Skeletal muscle satellite cell (primary cell): ENCODE measurements at regions not wholly inside any gene's neighbourhood (a gene's known extent, or its start where the extent isn't known, plus 50 kb on each side); places are given as distances from the start of the nearest gene placed in this dataset.

Experiments used
- H3K27me3 ChIP-seq: 2 replicates; pipeline ENCODE4 v1.7.0; 2013; ENCODE audit warnings: low read length; ENCODE audit not compliant: control insufficient read depth, insufficient read depth
- H3K36me3 ChIP-seq: 2 replicates; pipeline ENCODE4 v1.7.0; 2013; ENCODE audit warnings: mild to moderate bottlenecking, control low read depth, low read length; ENCODE audit not compliant: insufficient read depth
- H3K4me1 ChIP-seq: 2 replicates; pipeline ENCODE4 v1.7.0; 2013; ENCODE audit warnings: low read length; ENCODE audit not compliant: control insufficient read depth, insufficient read depth
- H3K4me2 ChIP-seq: 2 replicates; pipeline ENCODE4 v1.7.0; 2013; ENCODE audit warnings: mild to moderate bottlenecking, low read length
- H3K4me3 ChIP-seq: 2 replicates; pipeline ENCODE4 v1.7.0; 2013; ENCODE audit warnings: low read length
- H3K9ac ChIP-seq: 2 replicates; pipeline ENCODE4 v1.7.0; 2013; ENCODE audit warnings: mild to moderate bottlenecking, low read depth, low read length, moderate library complexity
- H3K9me3 ChIP-seq: replicated peaks from 2 replicates; pipeline ENCODE4 v1.7.0; 2013; ENCODE audit warnings: mild to moderate bottlenecking, control low read depth, low read length

DNA sequence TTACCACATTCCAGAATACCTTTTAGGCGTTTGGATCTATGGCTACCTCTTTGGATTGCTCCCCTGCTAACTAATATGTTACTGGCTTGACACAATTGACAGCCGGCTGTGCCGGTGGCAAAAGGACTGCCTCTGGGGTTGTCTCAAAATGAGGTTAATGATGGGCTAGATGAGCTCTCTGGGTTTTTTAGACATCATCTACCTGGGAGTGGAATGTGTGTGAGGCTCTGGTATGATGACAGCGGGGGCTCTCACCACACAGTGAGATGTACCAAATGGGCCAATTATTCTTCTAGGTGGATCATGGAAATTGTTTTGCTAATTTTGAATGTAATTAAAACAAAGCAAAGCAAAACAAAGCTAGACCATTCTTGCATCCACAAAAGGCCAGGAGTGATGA is 391.1 kb upstream of the SPRED2 start:
- Histone ChIP-seq H3K36me3 (no peaks in the 10 kb centered on the region), H3K9ac (no peak overlapping the region), H3K27me3 (no peaks in the 10 kb centered on the region), H3K4me3 (no peak overlapping the region), H3K4me1 (no peaks in the 10 kb centered on the region), H3K4me2 (no peak overlapping the region), H3K9me3 (no peaks in the 10 kb centered on the region)

DNA sequence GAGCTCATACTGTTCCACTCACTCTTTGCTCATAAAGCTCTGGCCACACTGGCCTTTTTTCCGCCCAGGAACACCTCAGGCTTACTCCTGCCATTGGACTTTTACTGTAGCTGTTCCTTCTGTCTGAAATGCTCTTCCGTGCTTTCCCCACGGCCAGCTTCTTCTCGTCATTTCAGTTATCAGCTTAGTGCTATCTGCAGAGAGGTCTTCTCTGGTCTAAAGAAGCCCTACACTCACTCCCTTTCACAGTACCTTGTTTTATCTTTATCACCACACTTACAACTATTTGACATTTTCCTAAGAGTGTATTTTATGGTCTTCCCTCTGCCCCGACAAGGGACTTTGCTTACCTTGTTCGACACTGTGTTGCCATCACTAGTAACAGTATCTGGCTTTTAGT is 388.1 kb upstream of the SPRED2 start:
- H3K36me3 ChIP-seq, result no peaks in the 10 kb centered on the region
- no peaks in the 10 kb centered on the region for H3K27me3 ChIP-seq

DNA sequence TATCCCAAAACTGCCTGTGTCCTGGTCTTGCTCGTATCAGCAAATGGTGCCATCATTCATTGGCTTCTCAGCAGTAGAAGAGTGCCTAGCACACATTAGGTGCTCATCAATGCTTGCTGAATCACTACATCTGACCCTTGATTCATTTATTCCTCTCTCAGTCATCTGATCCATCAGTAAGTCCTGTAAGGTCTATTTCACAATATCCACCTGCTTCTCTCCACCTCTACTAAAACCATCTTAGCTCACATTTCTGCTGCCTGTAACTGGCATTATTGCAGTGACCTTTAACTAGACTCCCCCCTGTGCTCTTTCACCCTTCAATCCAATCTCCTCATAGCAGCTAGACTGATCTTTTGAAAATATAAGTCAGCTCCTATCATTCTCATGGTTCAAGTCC is 387.6 kb upstream of the SPRED2 start:
- Histone ChIP-seq H3K9me3 (no peaks in the 10 kb centered on the region), H3K36me3 (no peaks in the 10 kb centered on the region), H3K4me3 (no peak overlapping the region)

More for the DNA sequence above, 388.1 kb upstream of the SPRED2 start:
- Histone ChIP-seq H3K4me3 (no peak overlapping the region), H3K9ac (no peak overlapping the region), H3K9me3 (no peaks in the 10 kb centered on the region), H3K4me2 (no peak overlapping the region), H3K4me1 (no peaks in the 10 kb centered on the region)

DNA sequence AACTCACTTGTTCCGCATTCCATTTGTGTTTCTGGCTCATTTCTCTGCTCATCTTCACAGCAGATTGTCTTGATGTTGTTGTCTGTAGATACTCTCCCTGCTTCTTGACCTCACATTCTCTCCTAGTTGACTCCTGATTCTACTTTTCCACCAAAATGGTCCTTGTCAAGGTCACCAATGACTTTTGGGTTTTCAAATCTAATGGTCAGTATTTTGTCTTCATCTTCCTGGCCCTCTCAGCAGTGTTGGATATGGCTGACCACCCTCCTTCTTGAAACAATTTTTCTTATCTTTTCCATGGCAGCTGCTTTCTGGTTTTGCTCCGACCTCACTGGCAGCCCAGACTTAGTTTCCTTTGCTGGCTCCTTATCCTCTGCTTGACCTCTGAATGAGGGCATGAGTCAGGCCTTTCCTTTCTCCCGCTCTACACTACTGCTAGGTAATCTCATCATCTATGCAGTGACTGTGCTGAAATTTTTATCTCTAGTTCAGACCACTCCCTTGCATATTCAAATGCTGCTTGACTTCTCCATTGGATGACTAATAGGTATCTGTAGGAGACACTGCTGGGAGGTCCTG is 386.6 kb upstream of the SPRED2 start:
- no peaks in the 10 kb centered on the region for H3K9me3 ChIP-seq
- H3K9ac ChIP-seq, result no peak overlapping the region
- no peak overlapping the region for H3K4me3 ChIP-seq
- no peaks in the 10 kb centered on the region for H3K4me1 ChIP-seq
- H3K36me3 ChIP-seq, result no peaks in the 10 kb centered on the region
- no peak overlapping the region for H3K4me2 ChIP-seq
- H3K27me3 ChIP-seq, result no peaks in the 10 kb centered on the region

More for the DNA sequence above, 387.6 kb upstream of the SPRED2 start:
- no peaks in the 10 kb centered on the region for H3K27me3 ChIP-seq
- no peaks in the 10 kb centered on the region for H3K4me1 ChIP-seq
- H3K9ac ChIP-seq, result no peak overlapping the region
- no peak overlapping the region for H3K4me2 ChIP-seq

DNA sequence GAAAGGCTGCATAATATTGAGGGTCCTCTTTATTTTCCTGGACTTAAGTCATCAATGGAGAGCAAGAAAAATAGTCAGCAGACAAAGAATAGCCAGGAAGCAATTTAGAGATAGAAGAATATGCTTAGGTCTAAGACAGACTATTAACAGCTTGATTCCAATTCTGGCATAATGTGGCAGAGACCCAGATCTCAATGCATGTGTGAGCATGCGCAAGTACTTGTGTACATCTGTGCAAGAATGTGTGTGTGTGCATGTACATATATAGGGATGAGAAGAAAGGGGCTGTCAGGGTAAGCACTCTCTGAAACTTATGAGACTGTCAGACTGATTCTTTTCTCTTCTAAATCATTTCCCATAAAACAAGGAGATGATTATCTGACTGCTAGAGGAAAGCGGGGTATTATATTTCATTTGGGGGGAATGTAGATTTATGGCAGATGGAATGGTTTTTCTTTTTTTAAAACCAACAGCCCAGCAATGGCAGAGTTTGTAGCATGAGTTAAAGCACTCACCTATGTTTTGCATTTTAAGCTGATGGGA is 381.3 kb upstream of the SPRED2 start:
- Histone ChIP-seq H3K4me1 (no peaks in the 10 kb centered on the region), H3K36me3 (no peaks in the 10 kb centered on the region), H3K4me3 (no peak overlapping the region), H3K27me3 (no peaks in the 10 kb centered on the region), H3K9ac (no peak overlapping the region), H3K9me3 (no peaks in the 10 kb centered on the region), H3K4me2 (no peak overlapping the region)

DNA sequence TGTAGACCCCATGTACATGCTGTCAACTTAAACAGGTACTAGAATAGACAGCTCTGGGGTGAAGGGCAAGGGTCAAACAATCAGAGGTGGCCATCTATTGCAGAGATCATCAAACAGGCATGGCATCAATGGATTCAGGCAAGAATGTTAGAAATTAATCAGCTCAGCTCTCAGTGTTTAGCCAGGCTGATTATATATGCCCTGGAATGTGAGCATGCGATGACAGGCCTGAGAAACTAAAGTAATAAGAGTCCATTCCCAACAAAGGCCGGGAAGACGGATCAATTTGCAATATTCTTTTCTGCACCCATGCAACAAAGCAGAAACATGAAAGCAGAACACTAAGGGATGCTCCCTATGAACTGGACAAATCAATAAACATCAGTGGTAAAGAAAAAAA is 380.5 kb upstream of the SPRED2 start:
- Histone ChIP-seq H3K9me3 (no peaks in the 10 kb centered on the region), H3K36me3 (no peaks in the 10 kb centered on the region), H3K27me3 (no peaks in the 10 kb centered on the region), H3K4me1 (no peaks in the 10 kb centered on the region), H3K4me3 (no peak overlapping the region), H3K9ac (no peak overlapping the region), H3K4me2 (no peak overlapping the region)

DNA sequence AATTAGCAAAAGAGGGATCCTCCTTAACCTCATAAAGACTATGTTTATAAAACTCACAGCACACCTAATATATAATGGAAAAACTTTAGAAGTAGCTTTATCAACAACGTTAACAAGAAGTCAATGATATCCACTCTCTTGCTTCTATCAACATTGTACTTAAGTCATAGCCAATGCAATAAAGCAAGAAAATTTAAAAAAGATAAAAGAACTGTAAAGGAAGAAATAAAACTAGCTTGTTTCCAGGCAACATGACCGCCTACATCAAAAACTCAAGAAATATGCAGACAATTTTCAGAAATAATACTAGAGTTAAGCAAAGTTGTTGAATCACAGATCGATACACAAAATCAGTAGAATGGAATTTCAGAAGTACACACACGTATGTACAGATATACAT is 375.5 kb upstream of the SPRED2 start:
- Histone ChIP-seq H3K36me3 (no peaks in the 10 kb centered on the region), H3K4me1 (no peaks in the 10 kb centered on the region), H3K27me3 (no peaks in the 10 kb centered on the region), H3K9me3 (no peaks in the 10 kb centered on the region), H3K4me3 (no peak overlapping the region), H3K4me2 (no peak overlapping the region), H3K9ac (no peak overlapping the region)

DNA sequence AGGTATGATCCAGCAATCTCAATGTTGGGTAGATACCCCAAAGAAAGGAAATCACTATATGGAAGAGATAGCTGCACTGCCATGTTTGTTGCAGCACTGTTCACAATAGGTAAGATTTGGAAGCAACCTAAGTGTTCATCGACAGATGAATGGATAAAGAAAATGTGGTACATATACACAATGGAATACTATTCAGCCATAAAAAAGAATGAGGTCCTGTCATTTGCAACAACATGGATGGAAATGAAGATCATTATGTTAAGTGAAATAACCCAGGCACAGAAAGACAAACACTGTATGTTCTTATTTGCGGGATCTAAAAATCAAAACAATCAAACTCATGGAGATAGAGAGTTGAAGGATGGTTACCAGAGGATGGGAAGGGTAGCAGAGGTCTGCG is 372.4 kb upstream of the SPRED2 start:
- H3K9me3 ChIP-seq, result no peaks in the 10 kb centered on the region
- H3K4me3 ChIP-seq, result no peak overlapping the region
- no peak overlapping the region for H3K4me2 ChIP-seq
- H3K4me1 ChIP-seq, result no peaks in the 10 kb centered on the region
- no peak overlapping the region for H3K9ac ChIP-seq
- H3K27me3 ChIP-seq, result no peaks in the 10 kb centered on the region
- H3K36me3 ChIP-seq, result no peaks in the 10 kb centered on the region

DNA sequence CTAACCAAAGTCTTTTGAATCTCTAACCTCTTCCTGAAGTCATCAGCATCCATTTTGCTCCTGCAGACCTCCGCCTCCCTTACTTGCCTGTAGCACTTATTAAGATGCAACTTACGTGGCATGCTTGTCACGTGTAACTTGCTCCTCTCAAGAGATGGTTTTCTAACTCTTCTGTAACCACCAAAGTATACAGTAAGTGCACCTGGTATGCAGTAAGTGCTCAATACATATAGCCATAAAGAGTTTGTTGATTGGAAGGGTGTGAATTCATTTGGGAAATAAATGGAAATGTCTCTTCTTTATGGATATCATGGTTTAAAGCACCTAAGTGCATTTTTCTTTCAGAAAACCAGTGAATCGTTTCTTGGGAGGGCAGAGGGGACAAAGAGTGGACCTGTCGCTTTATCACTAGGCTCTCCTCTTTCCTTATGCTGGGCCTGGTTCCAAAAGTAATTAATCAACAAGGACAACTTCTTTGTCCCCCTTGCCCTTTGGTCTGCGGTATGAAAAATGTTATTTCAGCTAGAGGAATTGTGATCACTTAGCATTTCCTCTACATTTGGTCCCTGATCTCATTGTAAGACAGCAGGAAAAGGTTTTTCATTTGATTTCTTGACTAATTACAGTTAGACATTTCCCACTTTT is 370.0 kb upstream of the SPRED2 start:
- Histone ChIP-seq H3K9me3 (no peaks in the 10 kb centered on the region), H3K4me3 (no peak overlapping the region), H3K9ac (no peak overlapping the region), H3K36me3 (no peaks in the 10 kb centered on the region), H3K4me1 (no peaks in the 10 kb centered on the region), H3K4me2 (no peak overlapping the region), H3K27me3 (no peaks in the 10 kb centered on the region)

DNA sequence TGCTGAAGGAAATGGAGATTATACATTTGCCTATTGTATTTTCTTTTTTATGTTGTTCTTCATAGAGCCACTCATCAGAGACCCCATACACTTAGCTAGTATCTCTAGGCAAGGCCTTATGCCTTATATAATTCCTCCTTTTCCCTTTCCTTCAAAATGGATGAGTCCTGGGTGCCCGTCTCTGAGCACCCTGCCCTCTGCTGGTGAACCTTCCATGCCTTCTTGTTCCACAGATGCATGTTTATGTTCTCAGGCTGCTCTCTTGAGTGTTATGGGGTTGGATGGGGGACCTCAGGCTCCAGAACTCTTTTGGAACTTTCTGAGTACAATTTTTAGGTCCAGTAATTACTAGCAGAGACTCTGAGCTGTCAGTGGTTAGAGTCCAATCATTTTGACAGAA is 368.6 kb upstream of the SPRED2 start:
- no peaks in the 10 kb centered on the region for H3K4me1 ChIP-seq
- H3K27me3 ChIP-seq, result no peaks in the 10 kb centered on the region
- H3K9me3 ChIP-seq, result no peaks in the 10 kb centered on the region
- H3K9ac ChIP-seq, result no peak overlapping the region
- H3K36me3 ChIP-seq, result no peaks in the 10 kb centered on the region
- H3K4me3 ChIP-seq, result no peak overlapping the region
- no peak overlapping the region for H3K4me2 ChIP-seq

DNA sequence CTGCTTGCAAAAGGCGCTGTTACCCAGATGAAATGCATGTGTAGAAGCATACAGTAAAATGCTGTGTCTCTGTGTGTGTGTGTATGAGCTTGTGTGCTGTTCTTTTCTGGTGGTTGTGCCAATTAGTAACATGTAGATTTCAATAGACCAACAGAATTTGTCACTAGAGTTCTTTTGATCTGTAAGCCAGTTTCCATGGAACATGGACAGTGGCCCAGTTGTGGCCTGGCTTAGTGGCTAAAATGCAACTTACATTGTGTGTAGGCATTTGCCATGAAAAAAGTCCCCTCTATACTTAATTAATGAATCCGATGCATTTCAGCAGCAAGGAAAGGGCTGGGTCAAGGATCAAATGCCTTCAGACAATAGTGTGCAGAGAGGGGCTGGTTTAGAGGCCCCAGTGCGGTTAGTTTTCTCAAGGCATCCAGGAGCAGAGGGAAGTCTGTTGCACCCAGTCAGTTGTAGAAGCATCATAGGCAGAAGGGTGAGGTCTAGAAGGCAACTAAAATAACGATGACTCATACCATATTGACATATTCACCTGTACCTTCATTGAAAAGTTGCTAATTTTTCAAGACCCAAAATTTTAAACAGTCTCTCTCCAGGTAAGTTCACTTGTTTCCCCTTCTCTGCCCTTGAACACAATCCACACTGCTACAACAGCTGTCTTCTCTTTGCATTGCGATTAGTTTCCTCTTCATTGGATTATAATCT is 366.9 kb upstream of the SPRED2 start:
- Histone ChIP-seq H3K4me2 (no peak overlapping the region), H3K9ac (no peak overlapping the region), H3K36me3 (no peaks in the 10 kb centered on the region), H3K4me3 (no peak overlapping the region), H3K4me1 (no peaks in the 10 kb centered on the region), H3K27me3 (no peaks in the 10 kb centered on the region), H3K9me3 (no peaks in the 10 kb centered on the region)
